ENCODE measurements at regions not wholly inside any gene's neighbourhood (a gene's known extent, or its start where the extent isn't known, plus 50 kb on each side); places are given as distances from the start of the nearest gene placed in this dataset.

- Histone ChIP-seq H3K9me3 (no peaks in the 10 kb centered on the region), H3K4me2 (no peak overlapping the region), H3K27me3 (ENCODE audit: insufficient read depth) (no peaks in the 10 kb centered on the region), H3K36me3 (replicated peaks in 1 of 2; ENCODE audit: control insufficient read depth in 1 of 2, insufficient read depth in 2 of 2, low read length in 1 of 2) (no peaks in the 10 kb centered on the region), H4K20me1 (ENCODE audit: insufficient read depth) (no peaks in the 10 kb centered on the region), H3K79me2 (ENCODE audit: insufficient read depth) (no peaks in the 10 kb centered on the region), H3K27ac (ENCODE audit: low read depth in 2 of 2, low read length in 1 of 2) (no peak overlapping the region), H2AFZ (ENCODE audit: low read depth) (no peak overlapping the region), H3F3A (replicated peaks; ENCODE audit: insufficient read depth) (no peaks in the 10 kb centered on the region), H3K4me1 (ENCODE audit: control insufficient read depth in 1 of 2, insufficient read depth in 2 of 2, low read depth in 1 of 2, low read length in 1 of 2) (no peaks in the 10 kb centered on the region), H3K9ac (no peak overlapping the region), H3K9me2 (no peaks in the 10 kb centered on the region), H3K4me3 (ENCODE audit: low read depth in 2 of 2, low read length in 1 of 2) (no peak overlapping the region)
- WGBS (ENCODE audit: low lambda C conversion rate), result 38% methylated on average over 4 of the region's 4 CpGs
- TF ChIP-seq ELF1 (IDR thresholded peaks at IDR 0.05), result no peak
- TF ChIP-seq GATA2 (CRISPR knock-in tag; IDR thresholded peaks at IDR 0.05), result no peak
- TF ChIP-seq, protein P1, sequence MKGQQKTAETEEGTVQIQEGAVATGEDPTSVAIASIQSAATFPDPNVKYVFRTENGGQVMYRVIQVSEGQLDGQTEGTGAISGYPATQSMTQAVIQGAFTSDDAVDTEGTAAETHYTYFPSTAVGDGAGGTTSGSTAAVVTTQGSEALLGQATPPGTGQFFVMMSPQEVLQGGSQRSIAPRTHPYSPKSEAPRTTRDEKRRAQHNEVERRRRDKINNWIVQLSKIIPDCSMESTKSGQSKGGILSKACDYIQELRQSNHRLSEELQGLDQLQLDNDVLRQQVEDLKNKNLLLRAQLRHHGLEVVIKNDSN (IDR thresholded peaks at IDR 0.05; ENCODE audit: borderline replicate concordance, low read depth), result no peak
- TF ChIP-seq YY1 (IDR thresholded peaks at IDR 0.05; ENCODE audit: low read depth), result no peak
- no peak for TF ChIP-seq NRF1 (IDR thresholded peaks at IDR 0.05; ENCODE audit: low read depth, low read length)
- DNase-seq, result no peak
- CTCF ChIA-PET, result no interaction called here
- POLR2A ChIA-PET, result no interaction called here
Observed at GRCh38 chr6:78713564-78713963, 153.8 kb upstream of the IRAK1BP1 start.

GRCh38 chr6:78744144-78744543, 123.2 kb upstream of the IRAK1BP1 start:
- ChIA-PET POLR2A (no interaction called here), CTCF (no interaction called here)
- Histone ChIP-seq H3K27ac (ENCODE audit: low read depth in 2 of 2, low read length in 1 of 2) (no peak overlapping the region), H3K79me2 (ENCODE audit: insufficient read depth) (no peaks in the 10 kb centered on the region), H3K9me2 (no peaks in the 10 kb centered on the region), H3F3A (replicated peaks; ENCODE audit: insufficient read depth) (no peaks in the 10 kb centered on the region), H3K4me3 (ENCODE audit: low read depth in 2 of 2, low read length in 1 of 2) (no peak overlapping the region), H3K9me3 (0 out of 2 replicates have a peak, but pooled peaks cover 7% of the 10 kb centered on the region), H2AFZ (ENCODE audit: low read depth) (no peak overlapping the region), H3K27me3 (ENCODE audit: insufficient read depth) (no peaks in the 10 kb centered on the region), H4K20me1 (ENCODE audit: insufficient read depth) (no peaks in the 10 kb centered on the region), H3K4me1 (ENCODE audit: control insufficient read depth in 1 of 2, insufficient read depth in 2 of 2, low read depth in 1 of 2, low read length in 1 of 2) (no peaks in the 10 kb centered on the region), H3K4me2 (no peak overlapping the region), H3K9ac (no peak overlapping the region), H3K36me3 (replicated peaks in 1 of 2; ENCODE audit: control insufficient read depth in 1 of 2, insufficient read depth in 2 of 2, low read length in 1 of 2) (peaks cover 0 to 6% of the 10 kb centered on the region in 2 experiments)
- DNase-seq, result no peak
- TF ChIP-seq RCOR1 (IDR thresholded peaks at IDR 0.05; ENCODE audit: low read length), result no peak
- TF ChIP-seq, protein P2, sequence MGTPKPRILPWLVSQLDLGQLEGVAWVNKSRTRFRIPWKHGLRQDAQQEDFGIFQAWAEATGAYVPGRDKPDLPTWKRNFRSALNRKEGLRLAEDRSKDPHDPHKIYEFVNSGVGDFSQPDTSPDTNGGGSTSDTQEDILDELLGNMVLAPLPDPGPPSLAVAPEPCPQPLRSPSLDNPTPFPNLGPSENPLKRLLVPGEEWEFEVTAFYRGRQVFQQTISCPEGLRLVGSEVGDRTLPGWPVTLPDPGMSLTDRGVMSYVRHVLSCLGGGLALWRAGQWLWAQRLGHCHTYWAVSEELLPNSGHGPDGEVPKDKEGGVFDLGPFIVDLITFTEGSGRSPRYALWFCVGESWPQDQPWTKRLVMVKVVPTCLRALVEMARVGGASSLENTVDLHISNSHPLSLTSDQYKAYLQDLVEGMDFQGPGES (IDR thresholded peaks at IDR 0.05; ENCODE audit: low read depth, low read length), result no peak
- no peak for TF ChIP-seq POLR2AphosphoS5 (IDR thresholded peaks at IDR 0.05; ENCODE audit: low read depth, low read length)
- no peak for TF ChIP-seq GATA2 (CRISPR knock-in tag; IDR thresholded peaks at IDR 0.05)
- TF ChIP-seq, protein P3, sequence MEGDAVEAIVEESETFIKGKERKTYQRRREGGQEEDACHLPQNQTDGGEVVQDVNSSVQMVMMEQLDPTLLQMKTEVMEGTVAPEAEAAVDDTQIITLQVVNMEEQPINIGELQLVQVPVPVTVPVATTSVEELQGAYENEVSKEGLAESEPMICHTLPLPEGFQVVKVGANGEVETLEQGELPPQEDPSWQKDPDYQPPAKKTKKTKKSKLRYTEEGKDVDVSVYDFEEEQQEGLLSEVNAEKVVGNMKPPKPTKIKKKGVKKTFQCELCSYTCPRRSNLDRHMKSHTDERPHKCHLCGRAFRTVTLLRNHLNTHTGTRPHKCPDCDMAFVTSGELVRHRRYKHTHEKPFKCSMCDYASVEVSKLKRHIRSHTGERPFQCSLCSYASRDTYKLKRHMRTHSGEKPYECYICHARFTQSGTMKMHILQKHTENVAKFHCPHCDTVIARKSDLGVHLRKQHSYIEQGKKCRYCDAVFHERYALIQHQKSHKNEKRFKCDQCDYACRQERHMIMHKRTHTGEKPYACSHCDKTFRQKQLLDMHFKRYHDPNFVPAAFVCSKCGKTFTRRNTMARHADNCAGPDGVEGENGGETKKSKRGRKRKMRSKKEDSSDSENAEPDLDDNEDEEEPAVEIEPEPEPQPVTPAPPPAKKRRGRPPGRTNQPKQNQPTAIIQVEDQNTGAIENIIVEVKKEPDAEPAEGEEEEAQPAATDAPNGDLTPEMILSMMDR (IDR thresholded peaks at IDR 0.05), result no peak
- TF ChIP-seq MXI1 (IDR thresholded peaks at IDR 0.05; ENCODE audit: low read depth, low read length), result no peak
- TF ChIP-seq ELF1 (IDR thresholded peaks at IDR 0.05), result no peak
- no peak for TF ChIP-seq RAD21 (IDR thresholded peaks at IDR 0.05; ENCODE audit: low read length)
- TF ChIP-seq ZBTB33 (IDR thresholded peaks at IDR 0.05; ENCODE audit: borderline replicate concordance, low read depth), result no peak
- no peak for TF ChIP-seq GABPA (IDR thresholded peaks at IDR 0.05; ENCODE audit: low read depth)
